Retinal pigment epithelial cell (primary cell): ENCODE measurements at regions not wholly inside any gene's neighbourhood (a gene's known extent, or its start where the extent isn't known, plus 50 kb on each side); places are given as distances from the start of the nearest gene placed in this dataset.
"Not testable (repeated sequence)": the region's sequence is repeated elsewhere in the genome, so short reads cannot be mapped to it uniquely, and the experiment has no call there.

Experiments
- DNase-seq: peaks from one replicate; pipeline ENCODE4 v3.0.0-alpha.2; 2010; ENCODE audit warnings: low read depth
- H3K4me3 ChIP-seq: 2 replicates; pipeline ENCODE4 v1.5.1; 2011; ENCODE audit warnings: mild to moderate bottlenecking, low read length, control low read depth, moderate library complexity
- TF ChIP-seq, protein P1 (sequence below): conservative IDR thresholded peaks from 2 replicates; pipeline ENCODE4 v1.5.1; 2011; ENCODE audit warnings: low read depth, low read length, control low read depth, inconsistent platforms

DNA sequence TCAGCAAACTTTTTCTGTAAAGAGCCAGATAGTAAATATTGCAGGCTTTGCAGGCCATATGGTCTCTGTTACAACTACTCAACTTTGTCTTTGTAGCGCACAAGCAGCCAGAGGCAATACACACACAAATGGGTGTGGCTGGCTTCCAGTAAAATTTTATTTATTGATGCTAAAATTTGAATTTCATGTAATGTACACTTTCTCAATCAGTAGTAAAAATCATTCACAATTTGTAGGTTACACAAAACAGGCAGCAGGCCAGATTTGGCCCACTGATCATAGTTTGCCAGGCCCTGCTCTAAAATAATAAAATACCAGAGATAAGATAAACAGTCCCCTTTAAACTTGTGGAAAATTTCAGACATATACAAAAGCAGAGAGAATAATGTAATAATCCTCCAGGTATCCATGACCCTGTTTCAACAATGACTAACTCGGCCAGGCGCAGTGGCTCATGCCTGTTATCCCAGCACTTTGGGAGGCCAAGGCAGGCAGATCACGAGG is 330.3 kb downstream of the SHQ1 start:
- DNase-seq = no peak
- no peak overlapping the region for H3K4me3 ChIP-seq
- TF ChIP-seq, protein P1, sequence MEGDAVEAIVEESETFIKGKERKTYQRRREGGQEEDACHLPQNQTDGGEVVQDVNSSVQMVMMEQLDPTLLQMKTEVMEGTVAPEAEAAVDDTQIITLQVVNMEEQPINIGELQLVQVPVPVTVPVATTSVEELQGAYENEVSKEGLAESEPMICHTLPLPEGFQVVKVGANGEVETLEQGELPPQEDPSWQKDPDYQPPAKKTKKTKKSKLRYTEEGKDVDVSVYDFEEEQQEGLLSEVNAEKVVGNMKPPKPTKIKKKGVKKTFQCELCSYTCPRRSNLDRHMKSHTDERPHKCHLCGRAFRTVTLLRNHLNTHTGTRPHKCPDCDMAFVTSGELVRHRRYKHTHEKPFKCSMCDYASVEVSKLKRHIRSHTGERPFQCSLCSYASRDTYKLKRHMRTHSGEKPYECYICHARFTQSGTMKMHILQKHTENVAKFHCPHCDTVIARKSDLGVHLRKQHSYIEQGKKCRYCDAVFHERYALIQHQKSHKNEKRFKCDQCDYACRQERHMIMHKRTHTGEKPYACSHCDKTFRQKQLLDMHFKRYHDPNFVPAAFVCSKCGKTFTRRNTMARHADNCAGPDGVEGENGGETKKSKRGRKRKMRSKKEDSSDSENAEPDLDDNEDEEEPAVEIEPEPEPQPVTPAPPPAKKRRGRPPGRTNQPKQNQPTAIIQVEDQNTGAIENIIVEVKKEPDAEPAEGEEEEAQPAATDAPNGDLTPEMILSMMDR = no peak

DNA sequence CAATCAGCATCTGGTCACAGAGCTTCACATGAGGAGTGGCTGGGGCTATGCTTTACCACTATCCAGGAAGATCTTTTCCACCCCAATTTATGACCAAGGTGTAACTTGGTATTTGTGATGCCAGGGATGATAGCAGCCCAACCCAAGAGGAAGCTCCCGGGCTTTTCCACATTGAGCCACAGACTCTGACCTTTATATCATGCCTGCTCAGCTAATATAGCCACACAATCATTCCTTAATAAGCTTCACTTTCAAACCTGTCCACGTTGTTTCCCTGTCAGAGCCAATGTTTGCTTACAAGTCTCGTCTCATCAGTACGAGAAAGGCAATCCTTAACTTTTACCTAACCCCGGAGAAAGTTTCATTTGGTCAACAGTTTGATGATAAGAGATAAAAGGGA is 330.9 kb downstream of the SHQ1 start:
- DNase-seq = no peak
- TF ChIP-seq, protein P1 = no peak
- H3K4me3 ChIP-seq = no peak overlapping the region

DNA sequence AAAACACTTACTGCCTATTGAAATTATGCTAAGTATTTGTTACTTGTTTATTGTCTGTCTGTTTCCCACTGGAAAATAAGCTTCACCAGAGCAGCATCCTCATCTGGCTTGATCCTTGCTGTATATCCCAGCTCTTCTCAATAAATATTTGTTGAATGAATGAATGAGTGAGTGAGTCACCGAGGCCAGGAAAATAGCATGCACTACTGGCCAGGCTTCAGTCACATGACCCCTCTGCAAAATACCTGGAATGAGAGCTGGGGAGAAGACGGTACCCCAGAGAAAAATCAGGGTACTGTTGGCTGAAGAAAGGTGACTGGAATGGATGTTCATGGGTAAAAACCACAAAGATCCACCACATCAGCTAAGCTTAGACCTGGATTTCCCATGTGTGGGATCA is 331.9 kb downstream of the SHQ1 start:
- H3K4me3 ChIP-seq = no peak overlapping the region
- TF ChIP-seq, protein P1 = no peak
- DNase-seq = no peak

DNA sequence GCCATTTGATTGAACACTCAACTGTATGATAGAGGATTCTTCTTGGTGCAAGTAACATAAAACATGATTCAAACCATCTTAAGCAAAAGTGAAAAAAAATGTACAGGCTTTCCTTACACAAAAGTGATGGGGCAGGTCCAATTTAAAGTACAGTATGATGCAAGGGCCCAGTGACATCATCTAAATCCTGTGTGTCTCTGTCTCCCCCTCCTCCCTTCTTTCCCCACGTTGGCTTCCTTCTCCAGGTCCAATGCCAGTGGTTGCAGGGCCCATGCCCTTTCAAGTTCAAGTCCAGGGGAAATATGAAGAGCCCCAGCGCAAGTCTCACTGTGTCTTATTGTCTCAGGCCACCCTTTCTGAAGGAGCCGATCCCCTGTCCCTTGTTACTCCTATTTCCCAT is 332.3 kb downstream of the SHQ1 start:
- DNase-seq = no peak
- H3K4me3 ChIP-seq = no peak overlapping the region
- TF ChIP-seq, protein P1 = no peak

DNA sequence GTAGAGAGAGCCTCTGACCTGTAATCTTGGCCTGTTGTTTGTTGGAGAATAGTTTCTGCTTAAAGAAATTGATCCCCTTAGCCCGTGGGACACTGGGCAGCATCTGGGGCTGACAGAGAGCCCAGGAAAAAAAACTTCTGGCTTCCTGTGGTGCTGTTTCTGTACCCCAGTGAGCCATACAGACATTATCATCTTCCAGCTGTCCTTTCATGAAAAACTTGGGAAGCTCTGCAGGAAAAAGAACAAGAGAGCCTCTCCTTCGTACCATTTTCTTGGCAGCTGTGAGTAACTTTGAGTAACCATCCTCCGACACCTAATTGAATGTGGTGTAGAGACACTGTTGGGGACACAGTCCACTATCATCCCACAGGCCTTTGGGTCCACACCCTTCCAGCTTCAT is 333.0 kb downstream of the SHQ1 start:
- TF ChIP-seq, protein P1 = no peak
- DNase-seq = no peak
- no peak overlapping the region for H3K4me3 ChIP-seq

DNA sequence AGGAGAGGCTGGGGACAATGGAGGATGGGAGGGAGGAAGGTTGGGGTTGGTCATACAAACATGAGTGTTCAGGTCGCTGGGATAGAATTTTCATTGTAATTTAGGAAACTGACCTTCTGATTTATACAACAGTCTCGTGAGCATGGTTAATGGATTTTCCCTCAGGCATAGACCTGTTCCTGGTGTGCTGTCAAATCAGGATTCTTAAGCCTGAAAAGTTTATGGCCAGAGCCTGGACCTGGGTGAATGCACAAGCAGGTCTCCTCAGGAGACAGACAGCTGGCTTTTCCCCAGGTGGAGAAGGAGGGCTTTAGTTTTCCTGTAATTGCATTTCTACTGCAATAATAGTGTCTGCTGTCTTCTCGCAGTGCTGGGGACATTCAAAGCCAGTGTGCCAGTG is 338.0 kb downstream of the SHQ1 start:
- DNase-seq = no peak
- TF ChIP-seq, protein P1 = no peak
- H3K4me3 ChIP-seq = no peak overlapping the region

DNA sequence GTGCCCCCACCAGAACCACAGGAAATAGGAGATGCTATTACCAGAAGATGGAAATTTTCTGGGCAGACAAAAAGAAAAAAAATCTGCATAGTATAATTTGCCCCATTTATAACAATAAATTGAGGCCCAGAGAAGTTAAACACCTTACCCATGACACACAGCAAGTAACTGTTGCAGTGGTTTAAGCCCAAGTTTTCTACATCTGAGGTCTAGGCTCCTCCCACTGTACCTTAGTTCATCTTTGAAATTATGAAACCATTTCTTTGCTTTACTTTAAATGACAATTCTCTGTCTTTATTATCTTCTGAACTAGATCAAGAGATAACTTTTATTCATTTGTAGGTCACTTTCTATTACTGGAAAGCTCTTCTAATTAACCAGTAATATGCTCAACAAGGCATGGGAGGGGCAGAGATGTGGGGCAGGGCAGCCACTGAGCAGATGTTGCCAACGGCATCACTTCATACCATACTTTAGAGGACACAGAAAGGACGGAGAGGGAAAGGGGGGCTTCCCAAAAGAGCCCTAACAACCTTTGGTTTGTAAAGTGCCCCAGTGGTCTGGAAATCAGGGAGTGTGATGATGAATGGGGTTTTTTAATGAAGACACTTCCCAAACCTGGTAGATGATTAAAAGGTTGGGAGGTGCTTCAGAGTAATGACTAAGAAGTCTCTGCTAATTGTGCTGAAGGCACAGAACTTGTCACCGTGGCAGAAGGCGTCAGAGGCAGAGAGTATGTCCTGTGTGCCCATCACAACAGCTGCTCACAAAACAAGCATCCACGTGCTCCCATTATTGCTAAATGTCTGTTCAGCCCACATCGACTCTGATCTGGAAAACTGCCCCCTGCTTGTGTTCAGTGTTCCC is 342.5 kb downstream of the SHQ1 start:
- TF ChIP-seq, protein P1 = no peak
- DNase-seq = no peak
- no peak overlapping the region for H3K4me3 ChIP-seq

DNA sequence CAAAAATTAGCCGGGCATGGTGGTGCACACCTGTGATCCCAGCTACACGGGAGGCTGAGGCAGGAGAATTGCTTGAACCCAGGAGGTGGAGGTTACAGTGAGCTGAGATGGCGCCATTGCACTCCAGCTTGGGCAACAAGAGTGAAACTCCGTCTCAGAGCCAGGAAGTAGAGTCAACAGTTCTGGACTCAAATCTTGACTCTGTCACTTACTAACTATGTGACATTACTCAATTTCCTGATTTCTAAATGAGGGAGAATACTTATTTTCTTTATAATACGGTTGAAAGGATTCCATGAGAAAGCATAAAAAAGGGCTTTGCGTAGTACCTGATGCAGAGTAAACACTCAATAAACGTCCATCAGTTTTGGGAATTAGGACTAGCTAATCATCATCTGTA is 350.7 kb downstream of the SHQ1 start:
- not testable (repeated sequence) for DNase-seq, H3K4me3 ChIP-seq
